ENCODE measurements at regions not wholly inside any gene's neighbourhood (a gene's known extent, or its start where the extent isn't known, plus 50 kb on each side); places are given as distances from the start of the nearest gene placed in this dataset.

DNA sequence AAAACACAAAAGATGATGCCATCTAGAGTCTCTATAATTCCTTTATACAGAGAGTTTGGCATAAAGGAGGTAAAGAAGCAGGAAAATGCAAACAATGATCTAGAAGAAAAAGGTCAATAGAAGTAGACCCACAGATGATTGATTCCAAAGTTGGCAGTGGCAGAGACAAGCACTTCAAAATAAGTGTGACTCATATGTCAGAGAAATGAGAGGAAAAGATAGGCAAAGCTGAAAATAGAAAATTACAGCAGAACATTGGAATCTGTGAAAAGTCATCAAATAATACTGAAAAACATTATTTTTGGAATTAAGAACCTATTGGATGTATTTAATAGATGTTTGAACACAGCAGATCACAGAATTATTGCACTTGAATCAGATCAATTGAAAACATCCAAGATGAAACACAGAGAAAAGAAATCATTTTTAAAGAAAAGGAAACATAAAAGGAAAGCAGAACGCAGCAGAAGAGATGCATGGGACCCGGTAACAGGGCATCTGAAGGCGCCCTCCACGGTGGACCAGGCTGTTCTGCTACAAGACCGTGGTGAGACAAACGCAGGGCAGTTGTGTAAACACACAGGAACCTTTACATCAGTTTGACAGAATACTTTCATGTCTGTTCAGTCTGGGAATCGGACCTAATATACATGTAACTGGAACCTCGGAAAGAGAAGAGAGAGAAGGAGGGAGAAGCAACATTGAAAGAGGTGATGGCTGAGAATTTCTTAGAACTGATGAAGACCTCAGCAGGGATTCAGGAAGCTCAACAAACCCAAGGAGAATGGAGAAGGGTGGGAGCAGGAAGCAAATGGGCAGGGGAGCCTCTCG, 74.6 kb upstream of the GPC1 start:
- TF ChIP-seq SP1 (IDR thresholded peaks at IDR 0.05): no peak
- no peak for TF ChIP-seq FOXM1 (IDR thresholded peaks at IDR 0.05; ENCODE audit: borderline replicate concordance)
- TF ChIP-seq BHLHE40 (IDR thresholded peaks at IDR 0.05; ENCODE audit: borderline replicate concordance): no peak
